ENCODE measurements at regions not wholly inside any gene's neighbourhood (a gene's known extent, or its start where the extent isn't known, plus 50 kb on each side); places are given as distances from the start of the nearest gene placed in this dataset.

- peaks cover 14% of the 10 kb centered on the region for H3K27me3 Mint-ChIP-seq (ENCODE audit: low read depth)
- peaks cover 13% of the 10 kb centered on the region for H3K4me1 Mint-ChIP-seq (ENCODE audit: low read depth)
- ChIA-PET CTCF (no interaction called here), POLR2A (no interaction called here)
- H3K27ac Mint-ChIP-seq, result no peak overlapping the region
- no peaks in the 10 kb centered on the region for H3K9me3 Mint-ChIP-seq (ENCODE audit: insufficient read depth)
- DNase-seq (no peak), ATAC-seq (no peak)
- no peaks in the 10 kb centered on the region for H3K36me3 Mint-ChIP-seq (ENCODE audit: low read depth)
- H3K4me3 Mint-ChIP-seq, result no peak overlapping the region
Observed at GRCh38 chr14:101135796-101136742, 232.5 kb upstream of the RTL1 start.

- Mint-ChIP-seq H3K27ac (no peak overlapping the region), H3K4me1 (ENCODE audit: low read depth) (peaks cover 13% of the 10 kb centered on the region), H3K9me3 (ENCODE audit: insufficient read depth) (peaks cover 10% of the 10 kb centered on the region), H3K27me3 (ENCODE audit: low read depth) (peaks cover 14% of the 10 kb centered on the region), H3K36me3 (ENCODE audit: low read depth) (no peaks in the 10 kb centered on the region), H3K4me3 (no peak overlapping the region)
- ChIA-PET POLR2A (no interaction called here), CTCF (no interaction called here)
- ATAC-seq, result no peak
- no peak for DNase-seq
Observed at GRCh38 chr14:101137234-101137633, 233.7 kb upstream of the RTL1 start.

GRCh38 chr14:101147848-101148247 lies 244.3 kb upstream of the RTL1 start:
- POLR2A ChIA-PET, result no interaction called here

GRCh38 chr14:101150039-101150610 lies 246.6 kb upstream of the RTL1 start:
- no peak overlapping the region for H3K4me3 Mint-ChIP-seq
- no peaks in the 10 kb centered on the region for H3K36me3 Mint-ChIP-seq (ENCODE audit: low read depth)
- DNase-seq (no peak), ATAC-seq (no peak)
- ChIA-PET POLR2A (no interaction called here), CTCF (no interaction called here)
- no peaks in the 10 kb centered on the region for H3K4me1 Mint-ChIP-seq (ENCODE audit: low read depth)
- H3K27ac Mint-ChIP-seq, result no peak overlapping the region
- no peaks in the 10 kb centered on the region for H3K27me3 Mint-ChIP-seq (ENCODE audit: low read depth)
- no peaks in the 10 kb centered on the region for H3K9me3 Mint-ChIP-seq (ENCODE audit: insufficient read depth)

More at GRCh38 chr14:101147848-101148247, 244.3 kb upstream of the RTL1 start:
- peaks cover 6% of the 10 kb centered on the region for H3K9me3 Mint-ChIP-seq (ENCODE audit: insufficient read depth)
- H3K4me1 Mint-ChIP-seq (ENCODE audit: low read depth), result no peaks in the 10 kb centered on the region
- no peak for DNase-seq
- no peak overlapping the region for H3K27ac Mint-ChIP-seq
- CTCF ChIA-PET, result no interaction called here
- H3K4me3 Mint-ChIP-seq, result no peak overlapping the region
- H3K36me3 Mint-ChIP-seq (ENCODE audit: low read depth), result no peaks in the 10 kb centered on the region
- no peak for ATAC-seq
- no peaks in the 10 kb centered on the region for H3K27me3 Mint-ChIP-seq (ENCODE audit: low read depth)

- H3K4me3 Mint-ChIP-seq, result no peak overlapping the region
- H3K36me3 Mint-ChIP-seq (ENCODE audit: low read depth), result no peaks in the 10 kb centered on the region
- no peak for DNase-seq
- POLR2A ChIA-PET, result no interaction called here
- no peaks in the 10 kb centered on the region for H3K9me3 Mint-ChIP-seq (ENCODE audit: insufficient read depth)
- no peaks in the 10 kb centered on the region for H3K4me1 Mint-ChIP-seq (ENCODE audit: low read depth)
- no peak overlapping the region for H3K27ac Mint-ChIP-seq
- CTCF ChIA-PET, result no interaction called here
- ATAC-seq, result no peak
- no peaks in the 10 kb centered on the region for H3K27me3 Mint-ChIP-seq (ENCODE audit: low read depth)
Observed at GRCh38 chr14:101151226-101151926, 247.9 kb upstream of the RTL1 start.

GRCh38 chr14:101151927-101152305 lies 248.4 kb upstream of the RTL1 start:
- Mint-ChIP-seq H3K4me1 (ENCODE audit: low read depth) (no peaks in the 10 kb centered on the region), H3K9me3 (ENCODE audit: insufficient read depth) (no peaks in the 10 kb centered on the region), H3K4me3 (no peak overlapping the region), H3K27me3 (ENCODE audit: low read depth) (peaks cover 2% of the 10 kb centered on the region), H3K36me3 (ENCODE audit: low read depth) (no peaks in the 10 kb centered on the region), H3K27ac (no peak overlapping the region)
- ATAC-seq (no peak), DNase-seq (no peak)
- CTCF ChIA-PET, result no interaction called here
- POLR2A ChIA-PET, result no interaction called here

- Mint-ChIP-seq H3K4me1 (ENCODE audit: low read depth) (no peaks in the 10 kb centered on the region), H3K27me3 (ENCODE audit: low read depth) (peaks cover 8% of the 10 kb centered on the region), H3K9me3 (ENCODE audit: insufficient read depth) (no peaks in the 10 kb centered on the region), H3K4me3 (no peak overlapping the region), H3K36me3 (ENCODE audit: low read depth) (no peaks in the 10 kb centered on the region), H3K27ac (no peak overlapping the region)
- CTCF ChIA-PET, result no interaction called here
- DNase-seq (no peak), ATAC-seq (no peak)
- POLR2A ChIA-PET, result interaction anchor here (0.6 kb wide), 1 partner anchor 134 kb away, joined by 3 read pairs; no protein-coding TSS in a partner anchor
Observed at GRCh38 chr14:101152855-101153254, 249.3 kb upstream of the RTL1 start.

- CTCF ChIA-PET, result no interaction called here
- no peak overlapping the region for H3K27ac Mint-ChIP-seq
- H3K27me3 Mint-ChIP-seq (ENCODE audit: low read depth), result peaks cover 8% of the 10 kb centered on the region
- H3K4me3 Mint-ChIP-seq, result no peak overlapping the region
- no peaks in the 10 kb centered on the region for H3K36me3 Mint-ChIP-seq (ENCODE audit: low read depth)
- no peaks in the 10 kb centered on the region for H3K4me1 Mint-ChIP-seq (ENCODE audit: low read depth)
- DNase-seq, result no peak
- no peak for ATAC-seq
- POLR2A ChIA-PET, result no interaction called here
- H3K9me3 Mint-ChIP-seq (ENCODE audit: insufficient read depth), result no peaks in the 10 kb centered on the region
Observed at GRCh38 chr14:101153691-101154090, 250.2 kb upstream of the RTL1 start.

- Mint-ChIP-seq H3K9me3 (ENCODE audit: insufficient read depth) (no peaks in the 10 kb centered on the region), H3K4me1 (ENCODE audit: low read depth) (no peaks in the 10 kb centered on the region), H3K27me3 (ENCODE audit: low read depth) (peaks cover 13% of the 10 kb centered on the region), H3K27ac (no peak overlapping the region), H3K36me3 (ENCODE audit: low read depth) (no peaks in the 10 kb centered on the region), H3K4me3 (no peak overlapping the region)
- no peak for DNase-seq
- no peak for ATAC-seq
- POLR2A ChIA-PET, result no interaction called here
- CTCF ChIA-PET, result no interaction called here
Observed at GRCh38 chr14:101155575-101155974, 252.1 kb upstream of the RTL1 start.

- Mint-ChIP-seq H3K4me1 (ENCODE audit: low read depth) (no peaks in the 10 kb centered on the region), H3K4me3 (no peak overlapping the region), H3K27me3 (ENCODE audit: low read depth) (peaks cover 2% of the 10 kb centered on the region), H3K27ac (no peak overlapping the region), H3K36me3 (ENCODE audit: low read depth) (no peaks in the 10 kb centered on the region), H3K9me3 (ENCODE audit: insufficient read depth) (peaks cover 9% of the 10 kb centered on the region)
- no peak for ATAC-seq
- ChIA-PET POLR2A (no interaction called here), CTCF (no interaction called here)
- no peak for DNase-seq
Observed at GRCh38 chr14:101167428-101167827, 263.9 kb upstream of the RTL1 start.

- DNase-seq (no peak), ATAC-seq (no peak)
- ChIA-PET CTCF (no interaction called here), POLR2A (no interaction called here)
- Mint-ChIP-seq H3K27me3 (ENCODE audit: low read depth) (peaks cover 2% of the 10 kb centered on the region), H3K9me3 (ENCODE audit: insufficient read depth) (peaks cover 9% of the 10 kb centered on the region), H3K4me1 (ENCODE audit: low read depth) (no peaks in the 10 kb centered on the region), H3K4me3 (no peak overlapping the region), H3K27ac (no peak overlapping the region), H3K36me3 (ENCODE audit: low read depth) (no peaks in the 10 kb centered on the region)
Observed at GRCh38 chr14:101169267-101169666, 265.7 kb upstream of the RTL1 start.

- peaks cover 2% of the 10 kb centered on the region for H3K27me3 Mint-ChIP-seq (ENCODE audit: low read depth)
- CTCF ChIA-PET, result no interaction called here
- H3K4me3 Mint-ChIP-seq, result no peak overlapping the region
- H3K27ac Mint-ChIP-seq, result no peak overlapping the region
- ATAC-seq (no peak), DNase-seq (no peak)
- H3K4me1 Mint-ChIP-seq (ENCODE audit: low read depth), result no peaks in the 10 kb centered on the region
- POLR2A ChIA-PET, result no interaction called here
- peaks cover 9% of the 10 kb centered on the region for H3K9me3 Mint-ChIP-seq (ENCODE audit: insufficient read depth)
- no peaks in the 10 kb centered on the region for H3K36me3 Mint-ChIP-seq (ENCODE audit: low read depth)
Observed at GRCh38 chr14:101171650-101172049, 268.1 kb upstream of the RTL1 start.

Measured in activated CD8-positive, alpha-beta T cell treated with anti-CD3 and anti-CD28 coated beads, Interleukin-2, amount 10 ng/mL, durations not matched to agents 7 days and 5 days (primary cell).